HL-60 (cell line): ENCODE measurements at regions not wholly inside any gene's neighbourhood (a gene's known extent, or its start where the extent isn't known, plus 50 kb on each side); places are given as distances from the start of the nearest gene placed in this dataset.

Experiments used
- CTCF ChIP-seq: IDR thresholded peaks from one replicate; pipeline ENCODE4 v1.5.1; 2011; ENCODE audit warnings: low read length, control low read depth, inconsistent platforms; ENCODE audit not compliant: insufficient read depth
- GABPA ChIP-seq: IDR thresholded peaks from 2 replicates; pipeline ENCODE4 v1.6.1; 2012; ENCODE audit warnings: low read depth
- POLR2AphosphoS5 ChIP-seq: IDR thresholded peaks from 2 replicates; pipeline ENCODE4 v1.6.1; 2012; ENCODE audit warnings: low read depth
- REST ChIP-seq: IDR thresholded peaks from 2 replicates; pipeline ENCODE4 v1.6.1; 2012; ENCODE audit warnings: low read depth; ENCODE audit not compliant: insufficient replicate concordance

- TF ChIP-seq CTCF (no peak), POLR2AphosphoS5 (no peak), REST (no peak), GABPA (no peak)
These were observed 732.3 kb upstream of the NCAM2 start for GRCh38 chr21:20265707-20266440.
